HuH-7.5 (cell line): ENCODE measurements at regions not wholly inside any gene's neighbourhood (a gene's known extent, or its start where the extent isn't known, plus 50 kb on each side); places are given as distances from the start of the nearest gene placed in this dataset.
A peak's percentile ranks its signal among the peaks of the same experiment; 100 is the strongest.
"Not testable (repeated sequence)": the region's sequence is repeated elsewhere in the genome, so short reads cannot be mapped to it uniquely, and the experiment has no call there.

Source experiments
- DNase-seq: peaks from one replicate; pipeline ENCODE4 v3.0.0; 2011; ENCODE audit warnings: low spot score

DNA sequence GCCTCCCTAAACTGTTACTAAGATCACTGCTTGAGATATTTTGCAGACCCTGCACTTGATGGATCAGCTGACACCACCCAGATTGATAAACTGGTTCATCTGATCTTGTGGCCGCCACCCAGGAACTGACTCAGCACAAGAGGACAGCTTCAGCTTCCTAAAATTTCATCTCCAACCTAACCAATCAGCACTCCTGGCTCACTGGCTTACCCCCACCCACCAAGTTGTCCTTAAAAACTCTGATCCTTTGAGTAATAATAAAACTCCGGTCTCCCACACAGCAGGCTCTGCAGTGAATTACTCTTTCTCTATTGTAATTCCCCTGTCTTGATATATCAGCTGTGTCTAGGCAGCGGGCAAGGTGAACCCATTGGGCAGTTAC is 174.8 kb downstream of the UTP18 start:
- DNase-seq: no peak

- peak; percentile 64 for DNase-seq
Measured at GRCh38 chr17:51435641-51436091, 175.3 kb downstream of the UTP18 start.

DNA sequence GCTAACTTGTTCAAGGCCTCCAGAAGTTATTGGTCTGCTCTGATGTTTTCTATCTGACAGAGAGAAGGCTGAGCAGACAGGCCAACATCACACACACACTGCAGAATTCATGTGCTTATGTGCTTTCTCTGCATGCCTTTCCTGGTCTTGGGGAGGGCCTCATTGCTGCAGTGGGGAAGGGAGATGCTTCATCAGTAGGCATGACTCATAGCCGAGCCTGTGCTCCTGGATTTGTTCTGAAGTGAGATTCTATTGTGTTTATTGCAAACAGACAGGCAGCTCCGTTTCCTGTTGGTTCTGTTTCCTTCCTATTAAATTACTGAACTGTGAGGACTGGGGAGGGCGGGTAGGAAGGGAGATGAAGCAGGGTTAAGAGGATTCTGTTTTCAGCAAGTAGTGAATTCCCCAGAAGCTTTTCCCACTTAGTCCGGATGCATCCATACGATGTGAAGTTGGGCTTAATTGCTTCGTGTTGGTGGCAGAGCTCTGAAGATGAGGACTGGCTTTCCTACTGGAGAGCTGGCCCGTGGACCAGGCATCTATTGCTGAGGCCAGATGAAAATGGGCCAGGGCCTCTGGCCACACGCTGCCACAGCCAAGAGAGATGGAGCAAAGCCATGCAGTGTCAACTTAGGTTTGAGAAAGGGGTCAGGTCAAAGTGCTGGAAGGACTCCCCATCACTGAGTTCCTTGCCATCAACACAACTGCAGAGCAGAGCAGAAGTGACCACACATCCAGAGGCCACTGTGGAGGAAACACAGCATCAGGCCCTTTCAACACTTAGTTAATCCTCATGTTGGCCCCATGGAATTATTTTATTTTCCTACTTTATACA is 179.3 kb downstream of the UTP18 start:
- DNase-seq: no peak

DNA sequence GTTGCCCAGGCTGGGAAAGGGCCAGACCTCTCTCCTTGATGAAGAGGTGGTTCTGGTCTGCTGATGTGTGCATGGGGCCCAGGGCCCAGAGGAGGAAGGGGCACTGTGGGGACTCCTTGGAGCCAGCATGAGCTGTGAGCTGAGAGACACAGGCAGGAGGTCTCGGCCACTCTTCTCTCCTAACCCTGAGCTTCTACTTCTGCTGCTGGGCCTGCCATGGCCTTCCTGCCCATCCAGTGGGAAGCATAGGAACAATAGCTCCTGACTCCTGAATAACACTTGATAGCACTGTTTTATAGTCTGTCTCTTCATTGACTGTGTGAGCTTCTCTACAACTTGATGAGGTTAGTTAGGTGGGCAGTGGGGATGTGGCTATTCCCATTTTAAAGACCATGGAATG is 181.1 kb downstream of the UTP18 start:
- no peak for DNase-seq

- DNase-seq: no peak
Measured at GRCh38 chr17:51442088-51442865, 181.9 kb downstream of the UTP18 start.

GRCh38 chr17:51443646-51444045 is 183.3 kb downstream of the UTP18 start:
- no peak for DNase-seq

DNA sequence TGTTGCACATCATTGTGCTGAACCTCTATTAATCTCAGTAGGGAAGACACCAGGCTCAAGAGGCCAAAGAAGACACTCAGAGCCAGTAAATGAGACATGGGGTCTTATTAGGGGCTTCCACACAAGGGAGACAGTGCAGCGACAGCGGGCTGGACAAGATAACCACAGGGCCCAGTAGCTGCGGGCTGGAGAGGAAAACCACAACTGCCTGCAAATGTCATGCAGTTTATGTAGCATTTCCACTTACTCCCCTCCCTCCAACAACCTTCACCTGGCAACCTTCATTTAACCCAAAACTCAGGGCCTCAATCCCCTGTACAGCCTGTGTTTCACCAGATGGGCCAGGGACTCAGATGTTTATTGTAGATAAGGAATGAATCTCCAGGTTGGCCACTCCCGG is 185.6 kb downstream of the UTP18 start:
- no peak for DNase-seq

- no peak for DNase-seq
Measured at GRCh38 chr17:51454456-51454978, 194.2 kb downstream of the UTP18 start.

DNA sequence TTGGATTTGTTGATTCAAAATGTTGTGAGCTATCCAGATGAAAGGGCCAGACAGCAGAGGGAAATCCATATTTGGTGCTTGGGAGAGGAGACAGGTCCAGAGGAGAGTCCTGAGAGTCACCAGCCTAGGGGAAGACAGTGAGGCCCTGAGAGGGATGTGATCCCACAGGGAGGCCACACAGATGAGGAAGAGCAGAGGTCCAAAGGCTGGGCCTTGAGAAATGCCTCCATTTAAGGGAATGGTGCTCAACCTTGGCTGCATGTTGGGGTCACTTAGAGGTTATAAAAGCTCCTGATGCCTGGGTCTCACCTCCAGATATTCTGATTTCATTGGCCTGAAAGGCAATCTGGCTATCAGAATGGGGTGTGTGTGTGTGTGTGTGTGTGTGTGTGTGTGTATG is 194.9 kb downstream of the UTP18 start:
- no peak for DNase-seq

- no peak for DNase-seq
Measured at GRCh38 chr17:51455931-51456330, 195.6 kb downstream of the UTP18 start.

DNA sequence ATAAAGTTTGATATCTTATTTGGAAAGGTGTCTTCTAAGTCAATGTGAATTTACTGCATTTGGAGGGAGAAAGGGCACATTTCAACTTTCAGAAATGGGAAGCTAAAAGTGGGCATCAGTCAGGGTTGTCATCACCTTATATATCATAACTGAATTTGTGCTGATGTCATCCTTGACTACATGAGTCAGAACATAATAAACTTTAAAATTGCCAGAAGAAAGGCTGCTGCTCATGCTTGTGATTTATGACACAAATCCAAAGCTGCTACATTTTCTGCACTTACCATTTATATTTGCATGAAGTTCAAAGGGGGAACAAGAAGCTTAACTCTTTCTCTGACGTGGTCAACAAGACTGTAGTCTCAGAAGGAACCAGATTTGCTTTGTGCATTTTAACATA is 196.6 kb downstream of the UTP18 start:
- no peak for DNase-seq

GRCh38 chr17:51461578-51462004 is 201.2 kb downstream of the UTP18 start:
- peak; percentile 34 for DNase-seq

DNA sequence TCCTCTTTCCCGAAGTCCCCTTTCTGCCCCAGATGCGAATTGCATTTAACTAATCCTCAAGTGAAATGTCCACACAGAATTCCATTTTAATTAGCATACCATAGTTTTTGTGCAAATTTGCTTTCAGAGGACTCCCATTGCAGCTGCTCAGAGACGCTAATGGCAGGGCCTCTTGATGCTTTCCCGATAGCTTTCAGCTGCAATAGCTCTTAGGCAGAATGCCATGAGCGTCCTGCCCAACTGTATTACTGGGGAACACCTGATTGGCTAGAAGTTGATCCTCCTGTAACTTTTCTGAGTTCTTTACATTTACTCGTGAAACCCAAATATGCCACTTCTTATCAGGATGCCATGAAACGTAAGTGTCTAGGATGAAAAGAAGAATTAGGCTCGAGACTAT is 203.0 kb downstream of the UTP18 start:
- no peak for DNase-seq

- no peak for DNase-seq
Measured at GRCh38 chr17:51467336-51467735, 207.0 kb downstream of the UTP18 start.

DNA sequence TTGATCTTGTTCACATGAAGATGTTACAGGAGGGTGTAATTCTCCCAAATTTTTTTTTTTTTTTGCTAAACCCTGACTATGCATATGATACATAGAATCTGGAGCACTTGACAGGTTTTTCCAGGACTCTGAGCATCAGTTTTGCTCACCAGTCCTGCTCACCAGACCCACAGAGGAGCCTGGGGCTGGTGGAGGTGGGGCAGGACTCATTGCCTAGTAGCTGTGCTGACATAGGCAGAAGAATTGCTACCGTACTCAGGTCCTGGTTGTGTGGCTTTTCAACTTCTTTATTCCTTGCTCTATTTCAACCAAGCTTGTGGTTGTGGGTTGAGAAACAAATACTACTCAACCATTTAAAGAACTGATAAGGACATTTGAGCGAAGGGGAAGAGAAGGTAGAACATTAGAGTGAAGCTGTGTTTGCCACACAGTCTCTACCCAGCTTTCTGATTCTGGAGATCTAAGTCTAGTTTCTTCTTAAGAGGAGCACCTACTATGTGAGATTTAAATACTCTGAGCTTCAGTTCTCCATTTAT is 212.4 kb downstream of the UTP18 start:
- no peak for DNase-seq

GRCh38 chr17:51474764-51475163 is 214.4 kb downstream of the UTP18 start:
- no peak for DNase-seq

GRCh38 chr17:51475730-51476129 is 215.4 kb downstream of the UTP18 start:
- DNase-seq: no peak

DNA sequence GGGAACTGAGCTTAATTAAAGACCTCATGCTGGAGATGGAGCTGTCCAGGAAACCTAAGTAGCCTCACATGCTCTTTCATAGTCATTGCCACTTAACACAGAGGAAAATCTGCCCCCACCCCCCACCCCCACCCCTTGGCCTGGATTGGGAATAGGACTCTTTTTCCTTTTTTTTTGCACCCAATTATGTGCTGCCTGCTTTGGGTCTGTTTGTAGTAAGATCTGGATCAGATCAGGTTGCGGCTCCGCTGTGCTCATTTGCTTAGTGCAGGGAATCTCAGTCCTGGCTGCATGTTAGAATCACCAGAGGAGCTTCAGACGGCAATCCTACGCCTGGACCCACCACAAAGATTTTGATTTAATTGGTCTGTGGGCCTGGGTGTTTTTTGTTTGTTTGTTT is 219.0 kb downstream of the UTP18 start:
- DNase-seq: no peak

DNA sequence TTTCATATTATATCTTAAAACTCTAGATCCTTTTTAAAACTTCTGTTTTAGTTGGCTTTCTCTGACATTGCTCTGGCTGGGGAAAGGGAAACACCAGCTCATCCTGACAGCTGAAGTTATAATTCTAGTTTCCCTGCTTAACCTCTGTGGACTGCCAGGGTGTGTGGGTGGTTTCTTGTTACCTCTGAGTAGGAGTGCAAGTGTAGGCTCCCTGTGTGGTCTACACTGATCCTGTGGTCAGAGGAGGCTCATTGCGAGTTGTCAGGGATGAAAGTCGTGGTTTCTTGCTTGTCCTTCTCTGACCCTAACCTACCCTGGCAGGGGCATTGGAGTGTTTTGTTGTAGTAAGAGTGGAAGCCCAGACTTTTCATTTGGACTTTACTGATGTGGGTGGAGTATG is 221.0 kb downstream of the UTP18 start:
- no peak for DNase-seq

GRCh38 chr17:51482248-51482647 is 221.9 kb downstream of the UTP18 start:
- DNase-seq: not testable (repeated sequence)

DNA sequence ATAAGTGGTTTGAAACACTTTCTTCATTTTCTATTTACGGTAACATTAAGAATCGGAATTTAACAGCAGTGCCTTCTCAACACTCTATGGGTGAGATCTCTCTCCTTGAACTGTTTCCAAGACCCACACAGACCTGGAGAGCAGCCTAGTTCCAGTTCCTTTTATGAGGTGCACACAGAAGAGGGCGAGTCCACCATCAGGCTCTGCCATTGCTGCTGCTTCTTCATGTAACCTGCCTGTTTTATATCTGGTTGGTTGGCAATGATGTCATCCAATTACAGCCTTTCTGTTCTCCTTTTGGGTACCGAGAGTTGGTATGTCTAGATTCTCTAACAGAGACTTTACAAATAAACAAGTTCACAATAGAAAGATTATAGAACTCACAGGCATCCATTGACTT is 225.7 kb downstream of the UTP18 start:
- no peak for DNase-seq

DNA sequence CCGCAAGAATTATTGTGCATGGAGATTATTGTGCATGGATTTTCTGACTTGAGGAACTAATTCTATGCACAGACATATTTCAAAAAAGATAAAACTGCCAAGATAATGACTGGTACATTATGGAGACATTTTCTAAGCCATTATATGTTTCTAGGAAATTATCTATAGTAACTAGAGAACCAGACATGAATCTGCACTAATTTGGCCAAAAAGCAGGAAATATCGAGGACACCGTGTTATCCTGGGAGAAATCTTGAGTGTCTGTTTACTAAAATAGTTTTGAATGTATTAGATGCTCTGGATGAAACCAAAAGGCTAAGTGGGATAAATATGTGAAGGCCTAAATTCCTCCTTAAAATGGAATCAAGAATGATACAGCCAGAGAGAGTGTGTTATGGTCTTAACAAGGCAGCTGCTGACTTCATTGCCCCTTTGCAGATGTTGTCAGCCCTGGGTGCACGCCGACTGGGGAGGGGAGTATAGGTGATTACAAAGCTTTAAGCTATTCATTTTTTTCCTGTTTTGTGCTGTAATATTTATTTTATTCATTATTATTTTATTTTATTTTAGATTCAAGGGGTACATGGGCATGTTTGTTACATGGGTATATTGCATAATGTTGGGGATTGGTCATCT is 226.7 kb downstream of the UTP18 start:
- no peak for DNase-seq
